HG03175 (cell line): ENCODE measurements at regions not wholly inside any gene's neighbourhood (a gene's known extent, or its start where the extent isn't known, plus 50 kb on each side); places are given as distances from the start of the nearest gene placed in this dataset.

ENCODE experiments used
- ATAC-seq: cut with Tn5 transposase; IDR thresholded peaks from one replicate; pipeline ENCODE4 v1.9.1; 2021; ENCODE audit warnings: mild to moderate bottlenecking, moderate library complexity; ENCODE audit not compliant: unreplicated experiment

DNA sequence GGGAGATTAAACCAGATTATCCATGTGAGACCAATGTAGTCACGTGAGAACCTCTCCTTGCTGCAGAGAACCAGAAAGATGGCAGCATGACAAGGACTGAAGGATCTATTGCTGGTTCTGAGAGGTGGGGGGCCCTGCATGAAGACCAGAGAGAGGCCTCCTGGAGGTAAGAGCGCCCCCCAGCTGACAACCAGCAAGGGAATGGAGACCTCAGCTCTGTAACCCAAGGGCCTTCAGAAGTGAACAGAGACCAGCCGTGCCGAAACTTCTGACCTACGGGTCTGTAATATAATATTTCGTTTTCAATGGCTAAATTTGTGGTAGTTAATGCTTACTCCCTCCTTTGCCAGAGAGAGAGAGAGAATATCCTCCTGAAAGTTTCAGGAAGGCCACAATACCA is 524.1 kb upstream of the TBX3 start:
- no peak for ATAC-seq

DNA sequence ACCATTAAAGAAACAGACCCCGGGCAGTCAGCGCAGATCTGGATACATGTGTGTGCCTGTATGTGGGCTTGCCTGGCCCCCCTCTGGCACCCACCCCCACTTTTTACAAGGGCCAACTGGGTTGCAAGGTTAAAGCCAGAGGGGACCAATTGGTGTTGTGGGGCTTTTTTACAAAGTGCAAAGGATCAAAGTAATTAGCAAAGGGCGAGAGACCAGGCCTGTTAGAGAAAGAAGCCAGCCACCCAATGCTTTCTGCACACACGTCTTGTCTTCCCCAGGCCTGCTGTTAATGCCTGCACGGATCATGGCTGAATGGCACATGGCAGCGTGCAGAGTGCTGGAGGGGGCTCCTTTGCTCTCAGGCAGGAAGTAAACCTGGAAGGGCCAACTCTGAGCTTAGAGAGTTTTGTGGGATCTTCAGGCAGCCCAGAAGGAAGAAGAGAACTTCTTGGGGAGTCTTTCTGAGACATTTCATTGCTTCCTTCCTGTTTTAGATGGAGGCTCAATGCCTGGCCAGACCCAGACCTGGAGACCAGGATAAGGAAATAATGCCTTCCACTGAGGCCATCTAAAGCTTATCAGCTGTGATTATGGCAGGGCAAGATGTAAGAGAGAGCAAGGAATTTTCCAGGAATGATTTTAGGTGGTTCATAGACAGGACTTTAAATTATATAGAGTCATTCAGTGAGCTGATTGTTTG is 523.4 kb upstream of the TBX3 start:
- ATAC-seq, result no peak

DNA sequence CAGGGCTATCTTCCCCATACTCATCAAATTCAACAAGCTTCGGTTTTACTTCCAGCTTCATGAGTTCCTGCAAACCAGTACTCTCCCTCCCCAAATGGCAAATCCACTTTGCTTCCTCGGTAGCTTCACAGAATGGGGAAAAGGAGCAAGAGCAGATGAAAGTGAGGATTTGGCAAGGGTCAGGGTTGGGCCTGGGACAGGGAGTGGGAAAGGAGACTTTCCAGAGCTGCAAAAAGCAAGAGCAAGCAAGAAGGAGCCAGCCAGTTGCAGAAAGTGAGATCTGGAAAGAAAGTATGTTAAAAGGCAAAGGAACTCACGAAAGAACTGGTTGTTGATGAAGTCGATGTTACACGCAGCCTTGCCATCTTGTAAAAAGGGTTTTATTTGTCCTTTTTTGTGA is 522.8 kb upstream of the TBX3 start:
- no peak for ATAC-seq

DNA sequence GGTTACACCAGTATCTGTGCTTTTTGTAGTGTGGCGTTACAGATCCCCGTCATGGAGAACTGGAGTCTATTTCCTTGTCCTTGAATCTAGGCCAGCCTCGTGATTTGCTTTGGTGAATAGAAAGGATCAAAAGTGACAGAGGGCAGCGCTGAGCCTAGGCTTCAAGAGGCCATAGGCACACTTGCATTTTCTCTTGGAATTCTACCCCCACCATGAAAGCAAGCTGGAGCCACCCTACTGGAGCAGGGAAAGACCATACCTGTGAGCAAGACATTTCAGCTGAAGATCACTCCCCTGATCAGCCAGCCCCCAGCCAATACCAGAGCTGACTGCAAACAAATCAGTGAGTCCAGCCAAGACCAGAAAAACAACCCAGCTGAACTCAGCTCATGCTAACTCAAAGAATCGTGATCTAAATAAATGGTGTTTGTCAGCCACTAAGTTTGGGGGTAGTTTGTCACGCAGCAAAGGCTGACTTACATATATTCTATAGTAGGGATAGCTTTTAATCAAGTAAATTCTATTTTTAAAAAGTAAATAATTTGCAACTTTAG is 521.9 kb upstream of the TBX3 start:
- no peak for ATAC-seq

DNA sequence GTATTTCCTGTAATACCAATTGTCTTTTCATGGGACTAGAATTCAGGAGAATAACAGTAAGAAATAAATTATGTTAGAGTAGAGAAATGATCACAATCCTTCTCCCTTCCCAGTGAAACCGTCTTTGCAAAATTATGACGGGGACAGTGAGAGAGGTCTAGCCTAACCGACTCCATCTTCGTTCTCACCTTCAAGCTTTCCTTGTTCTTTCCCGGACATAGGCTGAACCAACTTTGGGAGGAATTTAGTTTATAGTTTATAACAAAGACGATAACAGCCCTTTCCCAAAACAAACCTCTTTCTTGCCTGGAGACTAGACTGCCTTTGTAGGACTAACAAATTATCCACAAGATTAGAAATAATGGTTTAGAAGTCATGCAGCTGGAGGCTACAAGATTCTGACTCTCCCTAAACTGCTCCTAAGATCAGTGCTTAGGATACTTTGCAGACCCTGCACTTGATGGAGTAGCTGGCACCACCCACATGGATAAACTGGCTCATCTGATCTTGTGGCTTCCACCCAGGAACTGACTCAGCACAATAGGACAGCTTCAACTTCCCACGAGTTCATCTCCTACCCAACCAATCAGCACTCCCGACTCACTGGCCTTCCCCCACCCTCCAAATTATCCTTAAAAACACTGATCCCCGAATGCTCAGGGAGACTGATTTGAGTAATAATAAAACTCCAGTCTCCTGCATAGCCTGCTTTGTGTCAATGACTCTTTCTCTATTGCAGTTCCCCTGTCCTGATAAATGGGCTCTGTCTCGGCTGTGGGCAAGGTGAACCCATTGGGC is 521.2 kb upstream of the TBX3 start:
- no peak for ATAC-seq

DNA sequence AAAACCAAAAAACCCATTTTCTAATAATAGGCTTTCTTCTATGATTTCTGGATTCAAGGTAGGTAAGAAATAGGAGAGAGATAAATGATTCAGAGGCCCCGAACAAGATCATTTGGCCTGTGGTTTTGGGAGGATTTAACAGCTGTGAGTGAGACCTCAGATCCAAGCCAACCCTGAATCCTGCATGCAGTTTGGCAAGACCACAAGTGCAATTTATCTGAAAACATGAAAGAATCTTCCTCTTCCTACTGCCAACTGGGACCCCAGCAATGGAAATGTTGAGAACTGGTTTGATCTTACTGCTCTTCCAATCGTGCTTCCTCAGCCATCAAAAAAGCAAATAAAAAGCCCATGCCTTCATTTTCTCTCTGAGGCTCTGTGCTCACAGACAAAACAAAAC is 519.7 kb upstream of the TBX3 start:
- ATAC-seq, result no peak

DNA sequence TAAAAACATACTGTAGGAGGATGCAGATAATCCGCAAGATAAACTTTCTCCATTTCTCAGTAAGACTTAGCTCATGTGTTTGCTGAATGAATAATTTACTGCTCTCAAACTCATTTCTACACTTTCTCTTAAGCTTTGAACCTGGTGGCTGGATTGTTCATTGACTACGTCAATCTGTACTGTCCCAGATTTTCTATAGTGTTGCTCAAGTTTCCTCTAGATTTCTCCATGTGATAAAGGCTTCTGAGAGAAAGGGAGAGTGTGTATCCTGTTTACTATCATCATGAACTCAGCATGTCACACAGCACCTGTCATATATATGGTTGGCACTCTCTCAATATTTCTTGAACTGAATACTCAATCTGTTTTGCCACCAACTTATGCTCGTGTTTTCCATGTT is 518.0 kb upstream of the TBX3 start:
- no peak for ATAC-seq

DNA sequence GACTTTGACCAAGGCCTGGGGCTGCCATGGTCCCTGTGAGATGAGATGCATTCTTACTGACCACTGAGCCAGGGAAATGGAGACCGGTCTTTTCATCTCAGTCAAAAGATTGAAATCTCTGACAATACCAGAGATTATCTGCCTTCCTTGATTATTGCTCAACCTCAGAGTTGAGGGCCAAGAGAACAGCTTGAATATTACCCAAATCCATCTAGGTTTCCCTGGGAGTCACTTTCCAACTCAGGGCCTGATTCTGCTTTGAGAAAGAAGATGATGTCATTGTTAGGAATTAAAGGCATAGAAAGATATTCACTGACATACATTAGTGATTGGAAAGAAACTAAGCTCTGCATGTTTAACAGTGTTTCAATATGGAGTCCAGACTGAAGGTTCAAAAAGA is 515.9 kb upstream of the TBX3 start:
- no peak for ATAC-seq

DNA sequence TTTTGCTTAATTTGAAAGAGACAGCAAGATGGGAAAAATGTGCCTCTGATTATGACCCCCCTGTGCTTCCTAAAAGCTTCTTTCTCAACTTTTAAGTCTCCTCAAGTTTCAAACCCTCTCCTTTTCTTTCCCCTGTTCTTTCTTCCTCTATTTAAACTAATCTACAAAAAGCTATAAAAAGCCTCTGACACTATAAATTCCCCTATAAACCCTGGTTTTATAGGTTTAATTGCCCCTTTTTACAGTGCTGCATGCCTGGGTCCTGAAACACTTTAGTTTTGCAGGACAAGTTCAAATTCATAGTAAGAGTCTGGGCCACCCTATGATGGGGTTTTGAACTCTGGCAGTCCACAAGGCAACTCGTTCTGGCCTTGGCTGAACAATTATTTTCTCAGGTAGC is 510.9 kb upstream of the TBX3 start:
- ATAC-seq, result no peak

DNA sequence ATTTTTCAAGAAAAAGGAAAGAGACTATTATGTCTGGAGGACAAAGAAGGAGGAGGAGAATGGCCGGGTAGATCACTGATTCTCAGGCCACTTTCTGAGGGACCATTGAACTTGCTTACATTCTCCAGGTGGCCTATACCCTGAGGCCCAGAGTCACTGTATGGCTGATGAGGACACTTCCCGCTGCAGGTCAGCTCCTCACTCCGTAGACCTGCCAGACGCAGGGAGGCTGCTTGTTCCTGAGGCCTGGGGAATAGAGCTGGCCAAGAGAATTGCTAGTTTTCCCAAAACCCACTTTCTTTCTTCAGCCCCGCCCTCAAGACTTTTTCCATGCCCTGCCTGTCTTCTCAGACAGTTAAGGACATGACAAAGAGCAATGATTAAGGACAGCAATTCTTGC is 510.5 kb upstream of the TBX3 start:
- ATAC-seq, result no peak

DNA sequence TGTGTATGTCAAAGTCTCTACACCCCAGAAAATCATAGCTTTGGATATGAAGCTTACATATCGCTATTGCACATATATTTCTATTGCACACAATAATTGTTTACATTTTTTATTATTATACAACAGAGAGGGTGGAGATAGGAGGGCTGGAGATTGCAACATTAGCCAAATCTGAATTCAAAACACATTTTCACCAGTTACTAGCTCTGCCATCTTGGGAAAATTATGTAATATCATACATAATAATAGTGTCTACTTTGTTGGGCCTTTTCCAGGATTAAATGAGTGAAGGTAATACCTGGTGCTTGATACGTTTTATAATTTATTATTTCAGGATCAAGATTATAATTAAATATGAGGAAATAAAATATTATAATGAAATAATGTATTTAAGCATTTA is 507.4 kb upstream of the TBX3 start:
- ATAC-seq, result no peak

DNA sequence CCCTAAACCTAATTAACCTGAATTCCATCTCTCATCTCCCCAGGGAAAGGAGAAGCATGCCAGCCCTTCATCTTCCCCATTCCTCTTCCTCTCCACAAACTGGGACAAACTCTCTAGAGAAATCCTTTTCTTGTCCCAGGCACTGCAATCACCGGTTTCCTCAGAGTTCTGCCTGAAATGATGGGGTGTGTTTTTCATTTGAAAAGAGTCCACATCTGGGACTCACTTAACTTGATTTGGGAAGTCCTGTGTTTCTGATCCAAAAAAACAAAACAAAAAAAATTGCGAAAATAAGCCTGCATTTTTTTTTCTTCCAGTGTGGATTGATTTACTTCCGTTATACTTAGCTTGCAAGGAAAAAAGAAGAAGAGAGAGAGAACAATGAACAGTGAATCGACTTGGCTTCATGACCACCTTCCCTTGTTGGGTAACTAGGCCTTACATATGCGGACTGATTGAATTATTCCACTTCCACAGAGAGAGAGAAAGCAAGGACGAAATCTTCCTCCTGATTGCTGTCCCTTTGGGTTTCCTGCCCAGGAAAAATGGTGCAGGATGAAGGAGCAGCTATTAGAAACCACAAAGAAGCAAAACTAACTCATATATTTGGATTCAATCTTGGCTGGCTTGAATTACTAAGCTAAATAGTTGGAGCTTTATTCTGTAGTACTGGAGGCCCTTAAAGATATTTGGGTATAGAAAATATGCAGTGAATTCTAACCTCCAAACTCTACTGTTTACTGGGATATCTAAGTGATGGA is 506.2 kb upstream of the TBX3 start:
- no peak for ATAC-seq

DNA sequence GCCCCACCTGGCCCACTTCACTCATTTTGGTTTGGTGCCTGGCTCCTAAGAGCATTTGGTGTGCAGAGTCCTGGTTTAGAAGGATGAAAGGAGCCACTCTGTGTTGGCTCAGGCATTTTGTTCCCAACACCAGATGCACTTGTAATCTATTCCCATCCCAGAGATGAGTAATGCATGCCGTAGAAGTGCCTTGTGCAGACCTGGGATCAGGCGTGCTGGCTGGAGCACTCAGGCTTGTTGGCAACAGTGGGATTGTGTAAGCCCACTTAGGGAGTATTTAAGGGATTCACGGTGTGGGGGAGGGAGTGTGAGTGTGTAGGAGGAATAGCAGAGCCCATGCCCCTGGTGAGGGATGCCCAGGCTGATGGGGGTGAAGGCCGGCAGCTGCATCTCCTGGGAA is 501.5 kb upstream of the TBX3 start:
- ATAC-seq, result no peak

DNA sequence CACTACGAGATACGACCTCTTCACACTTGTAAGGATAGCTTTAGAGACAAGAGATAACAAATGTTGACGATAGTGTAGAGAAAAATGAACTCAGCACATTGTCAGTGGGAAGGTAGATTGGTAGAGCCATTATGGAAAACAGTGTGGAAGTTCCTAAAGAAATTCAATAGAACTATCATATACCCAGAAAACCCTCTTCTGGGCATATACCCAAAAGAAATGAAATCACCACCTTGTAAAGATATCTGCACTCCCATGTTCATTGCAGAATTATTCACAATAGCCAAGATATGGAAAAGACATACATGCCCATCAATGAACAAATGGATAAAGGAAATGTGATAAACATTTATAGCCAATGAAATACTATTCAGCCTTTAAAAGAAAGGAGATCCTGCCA is 499.8 kb upstream of the TBX3 start:
- no peak for ATAC-seq

DNA sequence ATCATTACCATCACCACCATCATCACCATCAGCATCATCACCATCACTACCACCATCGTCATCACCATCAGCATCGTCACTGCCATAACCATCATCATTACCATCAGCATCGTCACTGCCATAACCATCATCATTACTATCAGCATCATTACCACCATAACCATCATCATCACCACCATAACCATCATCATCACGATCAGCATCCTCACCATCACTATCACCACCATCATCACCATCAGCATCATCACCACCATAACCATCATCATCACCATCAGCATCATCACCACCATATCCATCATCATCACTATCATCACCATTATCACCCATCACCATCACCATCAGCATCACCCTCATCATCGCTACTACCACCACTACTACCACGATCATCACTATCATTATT is 493.9 kb upstream of the TBX3 start:
- ATAC-seq, result no peak

DNA sequence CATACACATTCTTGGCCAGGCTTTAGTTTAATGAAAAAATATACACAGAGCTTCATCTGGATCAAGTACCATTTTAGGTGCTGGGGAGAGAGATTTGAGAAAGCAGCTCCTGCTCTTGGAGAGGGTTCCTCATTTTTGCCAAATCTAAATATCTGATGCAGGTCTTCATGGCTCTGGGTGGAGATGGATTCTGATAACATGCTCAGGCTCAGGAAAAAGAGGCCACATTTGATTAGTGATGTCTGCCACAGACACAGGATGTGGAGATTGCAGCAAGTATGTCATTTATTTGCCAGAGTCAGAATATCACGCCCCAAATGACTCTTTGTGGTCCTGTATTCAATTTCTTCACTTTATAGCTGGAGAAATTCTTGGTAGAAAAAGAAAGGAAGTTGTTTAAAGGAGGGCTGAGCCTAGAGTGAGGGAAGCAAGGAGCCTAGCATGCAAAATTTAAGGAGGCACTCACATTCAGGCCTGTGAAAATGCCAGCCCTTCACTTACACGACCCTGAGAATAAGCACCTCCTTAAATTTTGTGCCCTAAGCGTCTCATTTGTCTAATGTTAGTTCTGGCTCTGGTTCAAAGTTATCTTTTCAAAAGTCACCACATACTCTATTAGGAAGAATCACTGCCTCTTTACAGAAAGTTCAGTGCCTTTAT is 492.9 kb upstream of the TBX3 start:
- no peak for ATAC-seq

DNA sequence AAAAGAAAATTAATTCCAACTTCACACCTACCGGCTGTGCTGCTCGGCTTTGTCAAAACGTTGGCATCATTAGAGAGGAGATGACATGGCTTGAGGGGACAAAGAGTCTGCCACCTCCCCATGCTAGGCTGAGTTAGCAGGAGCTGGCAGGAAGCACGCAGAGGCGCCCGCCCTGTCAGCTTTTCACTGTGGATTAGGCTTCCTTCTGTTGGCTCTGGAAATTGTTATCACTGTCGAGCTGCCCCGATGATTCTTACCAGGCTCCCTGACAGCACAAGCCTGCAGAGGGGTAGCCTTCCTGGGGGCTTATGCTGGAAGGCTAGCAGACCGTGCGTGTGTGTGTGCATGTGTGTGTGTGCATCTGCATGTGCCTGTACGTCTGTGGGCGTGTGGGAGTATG is 490.9 kb upstream of the TBX3 start:
- ATAC-seq, result no peak

DNA sequence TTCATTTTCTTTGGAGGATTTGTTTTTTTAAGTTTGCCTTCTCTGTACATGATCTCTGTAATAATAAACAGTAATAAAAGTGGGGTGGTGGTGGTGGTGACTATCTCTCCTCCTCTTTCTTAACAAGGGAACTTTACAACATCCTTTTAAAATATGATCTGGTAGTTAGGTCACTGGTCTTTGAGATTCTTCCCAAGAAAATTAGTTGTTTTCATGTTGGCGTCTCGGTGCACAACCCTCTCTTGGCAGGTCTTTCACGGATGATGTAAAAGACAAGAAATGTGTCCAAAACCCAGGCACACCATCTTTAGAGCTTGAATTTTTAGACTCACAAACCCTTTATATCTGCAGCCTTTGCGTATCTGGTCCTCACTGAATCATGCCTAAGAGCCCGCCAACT is 488.5 kb upstream of the TBX3 start:
- no peak for ATAC-seq

DNA sequence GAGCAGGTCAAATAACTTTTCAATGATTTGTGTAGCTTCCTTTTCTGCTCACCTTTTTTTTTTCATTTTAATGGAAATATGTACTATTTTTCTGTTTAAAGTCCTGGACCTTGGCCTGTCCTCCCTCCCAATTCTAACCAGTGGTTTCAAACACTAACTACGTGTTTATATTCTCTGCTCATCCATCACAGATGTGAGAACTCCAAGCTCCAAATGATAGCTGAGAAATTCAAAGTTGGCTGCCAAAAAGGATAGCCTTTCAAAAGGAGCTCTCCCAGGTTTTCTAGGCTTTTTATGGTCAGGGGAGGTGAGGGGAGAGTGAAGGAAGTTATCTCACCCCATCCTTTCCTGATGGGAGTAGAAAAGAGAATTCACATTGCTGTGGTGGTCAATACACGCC is 486.0 kb upstream of the TBX3 start:
- ATAC-seq, result no peak

DNA sequence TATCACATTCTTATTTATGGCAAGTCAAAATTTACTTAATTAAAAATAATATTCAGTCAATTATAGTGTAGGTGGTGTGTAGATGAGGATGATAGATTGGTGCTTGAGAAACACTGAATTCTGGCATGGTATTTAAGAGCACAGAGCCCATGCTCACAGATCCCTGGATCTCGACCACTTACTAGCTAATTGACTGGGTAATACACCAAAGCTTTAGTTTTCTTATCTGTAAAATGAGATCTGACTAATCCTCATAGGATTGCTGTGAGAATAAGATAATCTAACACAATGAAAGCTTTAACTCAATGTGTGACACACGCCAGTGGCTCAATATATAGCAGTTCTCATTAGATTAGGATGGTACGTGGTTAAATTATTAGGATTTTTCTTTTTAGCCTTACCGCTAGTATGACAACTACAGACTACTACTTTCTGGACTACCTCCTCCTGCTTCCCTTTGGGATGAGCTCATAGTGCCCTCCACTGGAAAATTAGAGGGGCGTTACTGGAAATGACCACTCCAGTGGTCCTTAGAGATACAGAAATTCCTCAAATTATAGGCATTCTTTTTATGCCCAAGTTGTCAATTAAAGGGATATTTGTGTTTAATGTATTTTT is 482.8 kb upstream of the TBX3 start:
- no peak for ATAC-seq

DNA sequence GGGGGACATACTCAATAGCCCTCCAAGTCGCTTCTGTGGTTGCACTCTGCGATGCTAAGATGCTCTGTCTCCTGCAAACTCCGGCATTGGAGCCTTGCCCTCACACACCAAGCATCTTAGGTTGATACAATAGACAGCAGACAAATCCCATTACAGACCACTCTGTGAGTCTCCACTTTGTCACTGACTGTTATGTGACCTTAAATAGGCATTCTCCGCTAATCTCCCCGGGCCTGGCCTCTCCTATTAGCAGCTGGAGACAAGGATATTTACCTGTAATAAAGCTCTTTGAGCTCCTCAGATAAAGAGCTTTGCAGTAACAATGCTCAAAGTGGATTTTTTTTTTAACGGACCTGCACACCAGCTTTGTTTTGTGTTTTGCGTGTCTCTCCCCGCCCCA is 479.7 kb upstream of the TBX3 start:
- ATAC-seq, result no peak
